HG02642 (cell line): ENCODE measurements at regions not wholly inside any gene's neighbourhood (a gene's known extent, or its start where the extent isn't known, plus 50 kb on each side); places are given as distances from the start of the nearest gene placed in this dataset.

Experiments
- ATAC-seq: cut with Tn5 transposase; IDR thresholded peaks from one replicate; pipeline ENCODE4 v1.9.1; 2021; ENCODE audit warnings: mild to moderate bottlenecking; ENCODE audit not compliant: unreplicated experiment, poor library complexity

DNA sequence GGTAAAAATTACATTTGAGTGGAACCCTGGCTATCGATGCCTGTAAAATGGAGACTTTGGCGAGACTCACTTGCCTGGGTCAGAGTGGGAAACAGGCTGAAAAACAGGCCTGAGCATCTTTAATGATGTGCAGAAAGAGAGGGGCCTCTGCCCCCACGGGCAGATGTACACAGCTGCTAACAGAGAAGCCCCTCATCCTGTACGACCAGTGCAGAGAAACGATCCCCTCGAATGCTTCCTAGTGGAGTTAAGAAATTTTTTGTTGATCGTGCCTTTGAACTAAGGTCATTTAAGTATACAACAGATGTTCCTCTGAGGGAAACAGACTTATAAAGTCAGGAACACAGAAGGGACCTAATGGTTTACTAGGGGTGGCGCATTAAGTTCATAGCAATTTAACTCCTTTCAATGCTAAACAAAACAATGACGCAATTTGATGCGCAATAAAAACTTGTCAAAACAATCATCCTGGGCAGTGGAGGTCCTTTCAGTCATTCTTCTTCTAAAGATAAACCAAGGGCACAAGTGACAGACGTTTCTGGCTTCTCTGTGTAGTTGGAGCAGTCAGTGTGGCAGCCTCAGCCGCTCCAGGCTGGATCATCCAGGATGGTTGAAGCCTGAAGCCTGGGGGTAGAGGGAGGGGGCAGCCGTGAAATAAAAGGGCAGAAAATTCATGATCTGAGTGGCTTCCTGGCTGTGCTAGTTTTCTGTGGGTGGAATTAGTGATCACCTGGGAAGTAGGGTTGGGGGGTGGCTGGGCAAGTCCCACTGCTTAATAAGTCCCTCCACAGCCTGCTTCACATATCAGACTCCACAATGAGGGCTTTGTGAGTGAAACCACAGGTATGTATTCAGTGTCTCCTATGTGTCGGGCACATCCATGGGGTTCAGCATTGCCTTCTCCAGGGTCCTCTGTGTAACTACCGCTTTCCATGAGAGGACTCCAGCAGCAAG, 50.8 kb upstream of the MRPS22 start:
- ATAC-seq: no peak

DNA sequence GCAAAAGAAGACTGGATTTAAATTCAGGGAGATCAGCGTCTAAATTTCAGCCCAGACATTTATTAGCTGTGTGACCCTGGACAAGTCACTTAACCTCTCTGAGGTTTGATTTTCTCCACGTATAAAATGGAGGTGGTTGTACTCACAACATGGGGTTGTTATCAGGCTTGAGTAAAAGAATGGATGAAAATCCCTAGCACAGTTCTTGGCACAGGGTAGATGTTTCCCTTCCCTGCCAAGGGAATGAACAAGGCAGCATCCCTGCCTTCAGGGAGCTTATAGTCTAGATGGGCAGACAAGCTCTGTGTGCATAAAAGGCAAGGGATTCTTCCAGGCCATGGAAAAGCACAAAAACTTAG, 50.2 kb upstream of the MRPS22 start:
- no peak for ATAC-seq
